ENCODE measurements at regions not wholly inside any gene's neighbourhood (a gene's known extent, or its start where the extent isn't known, plus 50 kb on each side); places are given as distances from the start of the nearest gene placed in this dataset.

DNA sequence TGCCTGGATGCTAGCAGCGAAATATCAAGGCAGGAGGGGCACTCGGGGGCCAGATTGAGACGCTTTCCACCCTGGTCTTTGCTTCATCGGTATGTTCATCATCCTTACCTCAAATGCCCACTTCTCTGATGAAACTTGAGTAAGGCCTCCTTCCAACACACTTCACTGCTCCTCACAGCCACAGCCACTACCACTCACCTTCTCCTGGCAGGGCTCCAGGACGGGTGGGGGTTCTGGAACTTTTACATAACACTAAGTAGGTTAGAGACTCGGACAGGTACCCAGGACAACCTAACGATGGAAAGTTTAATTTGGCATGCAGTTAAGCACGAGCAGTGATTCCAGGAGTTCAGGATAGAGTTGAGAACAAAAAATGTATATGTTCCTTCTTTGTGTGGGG lies 73.9 kb upstream of the SPAG17 start:
- WGBS, 2 donors: 74 to 87% methylated on average over 8 of the region's 8 CpGs
- Histone ChIP-seq H3K36me3 (no peaks in the 10 kb centered on the region), H3K27me3 (no peaks in the 10 kb centered on the region), H3K4me3 (no peak overlapping the region), H3K4me1 (no peaks in the 10 kb centered on the region), H3K9me3 (no peaks in the 10 kb centered on the region), H3K27ac (no peak overlapping the region)
- no peak for TF ChIP-seq CTCF (IDR thresholded peaks at IDR 0.05)
- no peak for TF ChIP-seq POLR2AphosphoS5 (IDR thresholded peaks at IDR 0.05)
- no peak for TF ChIP-seq EP300 (IDR thresholded peaks at IDR 0.05)
- no peak for TF ChIP-seq POLR2A (IDR thresholded peaks at IDR 0.05)
- intact Hi-C loops (cut with DNase I): no loop called here
- DNase-seq: no peak

DNA sequence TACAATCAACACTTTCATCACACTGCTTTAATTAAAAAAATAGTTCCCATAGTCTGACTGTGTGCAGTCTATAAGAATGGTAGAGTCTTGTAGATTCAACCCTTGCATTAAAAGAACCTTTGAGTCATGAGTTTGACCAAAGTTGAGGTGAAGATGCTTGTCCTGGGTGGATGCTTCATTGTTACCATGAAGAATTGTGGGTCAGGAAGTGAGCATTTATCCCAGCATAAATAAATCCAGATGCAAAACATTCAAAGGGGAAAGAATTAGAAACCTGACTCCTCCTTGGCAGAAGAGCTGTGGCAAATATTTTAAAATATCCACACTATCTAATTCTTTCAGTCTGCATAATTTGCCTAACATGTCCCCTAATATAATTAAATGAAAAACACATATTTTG lies 72.9 kb upstream of the SPAG17 start:
- no peak for DNase-seq
- Histone ChIP-seq H3K27me3 (no peaks in the 10 kb centered on the region), H3K36me3 (no peaks in the 10 kb centered on the region), H3K4me1 (no peaks in the 10 kb centered on the region), H3K9me3 (no peaks in the 10 kb centered on the region), H3K27ac (no peak overlapping the region), H3K4me3 (no peak overlapping the region)
- intact Hi-C loops (cut with DNase I): no loop called here
- no peak for TF ChIP-seq CTCF (IDR thresholded peaks at IDR 0.05)
- no peak for TF ChIP-seq POLR2A (IDR thresholded peaks at IDR 0.05)
- no peak for TF ChIP-seq EP300 (IDR thresholded peaks at IDR 0.05)
- TF ChIP-seq POLR2AphosphoS5 (IDR thresholded peaks at IDR 0.05): no peak

DNA sequence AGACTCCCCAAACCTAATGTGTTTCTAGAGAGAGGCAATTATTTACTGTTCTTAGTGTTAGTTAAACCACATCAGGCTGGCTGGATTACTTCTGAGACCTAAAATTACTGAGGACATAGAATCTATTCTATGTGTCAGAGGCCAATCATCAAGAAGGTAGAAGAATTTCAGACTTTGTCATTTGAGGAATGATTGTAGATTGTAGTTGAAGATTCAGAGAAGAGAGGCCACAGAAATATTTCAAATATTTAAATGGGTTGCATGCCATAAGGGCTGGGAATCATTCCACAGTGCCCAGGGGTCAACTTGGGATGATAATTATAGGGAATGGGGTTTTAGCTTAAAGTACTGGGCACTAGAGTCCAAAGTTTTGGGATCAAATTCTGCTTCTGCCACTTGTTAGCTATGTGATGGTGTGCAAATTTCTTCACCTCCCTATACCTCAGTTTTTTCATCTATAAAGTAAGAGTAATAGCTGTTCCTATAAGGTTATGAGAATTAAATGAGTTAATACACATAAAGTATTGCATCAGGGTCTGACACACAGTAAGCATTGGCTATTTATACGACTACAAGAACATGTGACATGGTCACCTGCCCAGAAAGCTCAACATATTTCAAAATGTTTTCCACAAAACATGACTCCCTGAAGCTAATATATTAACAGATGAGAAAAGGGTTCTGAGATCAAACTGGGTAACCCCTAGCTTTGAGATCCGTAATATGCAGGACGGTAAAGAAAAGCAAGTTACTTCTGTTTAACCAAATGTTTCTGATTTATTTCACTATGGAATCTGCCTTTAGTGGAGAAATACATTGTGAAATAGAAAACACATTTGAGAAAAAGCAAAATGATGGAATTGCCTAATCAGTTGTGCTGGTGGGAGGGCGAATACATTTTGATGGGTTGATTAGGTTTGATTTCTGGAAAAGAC lies 69.7 kb upstream of the SPAG17 start:
- no peaks in the 10 kb centered on the region for H3K4me1 ChIP-seq
- WGBS, 2 donors: 88 to 90% methylated on average over 4 of the region's 4 CpGs
- intact Hi-C loops (cut with DNase I): no loop called here
- no peaks in the 10 kb centered on the region for H3K36me3 ChIP-seq
- no peak for DNase-seq
- TF ChIP-seq EP300 (IDR thresholded peaks at IDR 0.05) (no peak), POLR2AphosphoS5 (IDR thresholded peaks at IDR 0.05) (no peak), POLR2A (IDR thresholded peaks at IDR 0.05) (no peak), CTCF (IDR thresholded peaks at IDR 0.05) (no peak)
- H3K9me3 ChIP-seq: no peaks in the 10 kb centered on the region
- H3K27ac ChIP-seq: no peak overlapping the region
- H3K4me3 ChIP-seq: no peak overlapping the region
- H3K27me3 ChIP-seq: no peaks in the 10 kb centered on the region

DNA sequence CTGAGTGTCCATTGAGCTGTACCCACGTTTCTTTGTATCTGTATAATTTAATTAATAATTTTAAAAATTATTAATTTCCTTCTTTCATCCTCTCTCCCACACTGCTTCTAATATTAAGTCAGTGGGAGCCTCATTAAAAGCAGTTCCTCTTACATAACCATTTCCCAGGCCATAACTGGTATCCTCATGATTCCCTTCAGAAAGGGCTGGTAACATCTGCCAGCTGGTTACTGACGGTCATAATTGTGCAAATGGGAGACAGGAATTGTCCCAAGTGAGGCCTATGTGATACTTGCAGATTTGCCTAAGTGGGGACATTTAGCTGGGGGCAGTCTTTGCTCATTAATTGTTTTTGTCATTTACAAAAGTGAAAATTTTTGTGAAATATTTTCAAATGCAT lies 69.0 kb upstream of the SPAG17 start:
- Histone ChIP-seq H3K27me3 (no peaks in the 10 kb centered on the region), H3K9me3 (no peaks in the 10 kb centered on the region), H3K27ac (no peak overlapping the region), H3K4me3 (no peak overlapping the region), H3K4me1 (no peaks in the 10 kb centered on the region), H3K36me3 (no peaks in the 10 kb centered on the region)
- DNase-seq: no peak
- TF ChIP-seq EP300 (IDR thresholded peaks at IDR 0.05) (no peak), CTCF (IDR thresholded peaks at IDR 0.05) (no peak), POLR2A (IDR thresholded peaks at IDR 0.05) (no peak), POLR2AphosphoS5 (IDR thresholded peaks at IDR 0.05) (no peak)
- intact Hi-C loops (cut with DNase I): no loop called here
- 60 to 71% methylated on average over 2 of the region's 2 CpGs for WGBS, 2 donors

All from sigmoid colon (tissue), 6 donors.